A673 (cell line): ENCODE measurements at regions not wholly inside any gene's neighbourhood (a gene's known extent, or its start where the extent isn't known, plus 50 kb on each side); places are given as distances from the start of the nearest gene placed in this dataset.

ENCODE experiments used
- EZH2 ChIP-seq: fragments of 200-600 bp; sonication (generic); IDR thresholded peaks from 2 replicates; pipeline ENCODE4 v1.6.1; 2017; ENCODE audit warnings: borderline replicate concordance, low read depth, mild to moderate bottlenecking, mixed read lengths, antibody characterized with exemption, low read length; ENCODE audit not compliant: poor library complexity, severe bottlenecking
- TF ChIP-seq, protein P1 (sequence below): fragments of 300-800, 200-600 bp; sonication (generic); conservative IDR thresholded peaks from 2 replicates; pipeline ENCODE4 v1.5.1; 2017; ENCODE audit warnings: low read depth, mild to moderate bottlenecking, antibody characterized with exemption, low read length, moderate library complexity, mixed read lengths

GRCh38 chr2:153077311-153077710, 358.9 kb downstream of the ARL6IP6 start:
- TF ChIP-seq, protein P1, sequence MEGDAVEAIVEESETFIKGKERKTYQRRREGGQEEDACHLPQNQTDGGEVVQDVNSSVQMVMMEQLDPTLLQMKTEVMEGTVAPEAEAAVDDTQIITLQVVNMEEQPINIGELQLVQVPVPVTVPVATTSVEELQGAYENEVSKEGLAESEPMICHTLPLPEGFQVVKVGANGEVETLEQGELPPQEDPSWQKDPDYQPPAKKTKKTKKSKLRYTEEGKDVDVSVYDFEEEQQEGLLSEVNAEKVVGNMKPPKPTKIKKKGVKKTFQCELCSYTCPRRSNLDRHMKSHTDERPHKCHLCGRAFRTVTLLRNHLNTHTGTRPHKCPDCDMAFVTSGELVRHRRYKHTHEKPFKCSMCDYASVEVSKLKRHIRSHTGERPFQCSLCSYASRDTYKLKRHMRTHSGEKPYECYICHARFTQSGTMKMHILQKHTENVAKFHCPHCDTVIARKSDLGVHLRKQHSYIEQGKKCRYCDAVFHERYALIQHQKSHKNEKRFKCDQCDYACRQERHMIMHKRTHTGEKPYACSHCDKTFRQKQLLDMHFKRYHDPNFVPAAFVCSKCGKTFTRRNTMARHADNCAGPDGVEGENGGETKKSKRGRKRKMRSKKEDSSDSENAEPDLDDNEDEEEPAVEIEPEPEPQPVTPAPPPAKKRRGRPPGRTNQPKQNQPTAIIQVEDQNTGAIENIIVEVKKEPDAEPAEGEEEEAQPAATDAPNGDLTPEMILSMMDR, result no peak
- no peak for TF ChIP-seq EZH2
